ENCODE measurements at regions not wholly inside any gene's neighbourhood (a gene's known extent, or its start where the extent isn't known, plus 50 kb on each side); places are given as distances from the start of the nearest gene placed in this dataset.

- TF ChIP-seq CTCF (IDR thresholded peaks at IDR 0.05; ENCODE audit: low read depth, low read length) (no peak), POLR2A (IDR thresholded peaks at IDR 0.05; ENCODE audit: extremely low read depth, insufficient read length) (no peak), MAX (IDR thresholded peaks at IDR 0.05; ENCODE audit: low read depth, low read length) (no peak)
Measured at GRCh38 chr12:114936148-114937079, 252.4 kb upstream of the TBX3 start.
